HG02588 (cell line): ENCODE measurements at regions not wholly inside any gene's neighbourhood (a gene's known extent, or its start where the extent isn't known, plus 50 kb on each side); places are given as distances from the start of the nearest gene placed in this dataset.

ENCODE experiments used
- ATAC-seq: cut with Tn5 transposase; IDR thresholded peaks from one replicate; pipeline ENCODE4 v1.9.1; 2021; ENCODE audit warnings: mild to moderate bottlenecking, moderate library complexity; ENCODE audit not compliant: unreplicated experiment

DNA sequence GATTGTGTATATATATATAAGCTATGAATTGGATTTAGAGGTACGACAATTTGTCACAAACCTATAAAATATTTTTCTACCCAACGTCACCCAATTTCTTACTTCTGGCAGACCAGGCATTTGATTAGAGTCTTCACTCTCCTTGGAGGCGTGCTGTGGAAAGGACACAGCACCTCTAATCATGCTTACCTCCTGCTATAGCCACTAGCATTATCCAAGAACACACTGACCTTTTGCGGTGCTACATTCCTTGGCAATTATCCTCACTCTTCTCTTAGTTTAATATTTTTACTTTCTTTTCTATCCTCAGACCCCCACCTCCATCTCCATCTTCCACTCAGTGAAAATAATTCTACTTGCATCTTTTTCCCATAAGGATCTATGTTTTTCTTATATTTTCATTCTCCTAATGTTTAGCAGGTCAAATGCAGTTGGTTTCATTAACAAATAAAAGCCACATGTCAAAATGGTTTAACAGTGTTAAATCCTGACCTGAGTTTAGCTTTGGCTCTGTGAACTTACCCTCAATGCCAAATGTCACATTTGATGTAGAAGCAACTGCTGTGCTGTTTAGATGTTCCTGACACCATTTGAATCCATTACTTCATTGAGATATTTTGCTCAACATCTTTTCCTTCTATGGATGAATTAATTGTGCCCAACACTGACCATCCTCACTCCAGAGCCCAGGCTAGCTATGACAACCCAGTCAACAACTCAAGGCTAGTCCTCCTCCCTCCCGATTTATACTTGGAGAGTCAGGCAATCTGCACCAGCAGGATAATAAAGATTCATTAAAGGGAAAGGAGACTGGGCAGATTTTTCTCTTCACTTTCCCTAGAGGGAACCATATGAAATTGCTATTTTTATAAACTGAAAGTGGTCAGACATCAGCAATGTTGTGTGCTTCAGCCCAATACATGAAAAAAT is 240.5 kb downstream of the MREG start:
- ATAC-seq: no peak

DNA sequence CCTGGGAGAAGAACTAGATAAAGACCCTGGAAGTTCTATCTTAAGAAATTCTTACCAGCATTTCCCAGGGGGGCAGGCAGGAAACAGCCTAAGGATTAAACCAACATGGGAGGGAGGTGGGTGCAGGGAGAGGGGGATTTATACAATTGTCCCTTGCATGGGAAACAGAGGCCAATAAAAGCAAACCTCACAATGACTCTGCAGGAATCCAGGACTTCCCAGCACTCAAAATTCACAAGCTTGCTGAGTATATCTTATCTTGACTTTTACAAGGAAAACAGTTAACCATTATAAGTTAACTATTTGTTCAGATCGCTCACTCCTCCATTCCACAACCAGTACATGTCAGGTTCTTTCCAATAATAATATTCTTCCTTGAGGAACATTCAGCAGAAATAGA is 241.3 kb downstream of the MREG start:
- no peak for ATAC-seq

DNA sequence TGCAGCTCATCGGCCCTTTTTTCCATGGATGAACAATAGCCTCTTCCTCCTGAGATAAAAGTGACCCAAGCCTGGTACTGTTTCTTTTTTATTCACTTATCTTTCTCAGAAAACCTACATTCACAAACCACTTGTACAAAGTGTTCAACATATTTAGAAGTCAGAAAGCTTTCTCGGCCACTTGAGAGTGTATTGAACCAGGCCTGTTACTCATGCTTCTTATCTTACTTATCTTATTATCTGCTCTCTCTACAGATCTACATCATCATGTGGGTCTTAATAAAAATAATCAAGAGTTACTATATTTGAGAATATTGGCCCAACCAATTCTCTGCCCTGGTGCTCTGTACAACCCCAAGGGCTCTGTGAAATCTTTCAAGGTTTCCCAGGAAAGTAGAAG is 242.1 kb downstream of the MREG start:
- ATAC-seq: no peak

DNA sequence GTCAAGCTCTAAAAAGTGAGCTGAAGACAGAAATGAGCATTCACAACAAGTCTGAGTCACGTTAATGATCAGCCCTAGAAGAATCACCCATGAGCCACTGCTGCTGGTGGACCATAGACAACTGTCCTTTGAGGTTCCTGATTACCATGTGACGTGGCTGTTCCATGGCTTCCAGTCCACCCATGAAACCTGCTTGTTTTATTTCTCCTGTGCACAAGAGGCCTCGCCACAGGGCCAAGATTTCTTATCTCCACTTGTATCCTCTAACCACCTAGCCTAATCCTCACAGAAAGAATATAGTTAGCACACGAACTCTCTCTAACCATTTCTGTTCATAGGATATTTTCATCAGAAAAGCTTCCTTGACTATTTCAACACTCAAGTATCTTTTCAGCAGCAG is 242.7 kb downstream of the MREG start:
- no peak for ATAC-seq

DNA sequence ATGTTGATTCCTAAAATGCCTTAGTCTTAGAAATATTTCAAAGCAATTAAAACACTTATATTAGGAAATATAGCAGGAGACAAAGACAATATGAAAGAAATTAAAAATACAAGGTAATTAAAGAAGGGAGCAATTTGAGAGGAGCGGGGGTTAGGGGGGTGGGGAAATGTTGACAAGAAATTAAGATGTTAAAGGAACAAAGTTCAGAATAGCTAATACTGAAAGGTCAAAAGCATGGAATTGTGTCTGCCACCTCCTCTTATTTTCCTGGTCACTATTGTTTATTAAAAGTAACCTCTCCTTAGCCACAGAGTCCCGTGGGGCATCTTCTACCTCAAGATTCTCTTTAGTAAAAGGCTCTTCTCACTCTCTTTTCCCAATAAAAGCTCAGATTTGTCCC is 244.1 kb downstream of the MREG start:
- ATAC-seq: no peak

DNA sequence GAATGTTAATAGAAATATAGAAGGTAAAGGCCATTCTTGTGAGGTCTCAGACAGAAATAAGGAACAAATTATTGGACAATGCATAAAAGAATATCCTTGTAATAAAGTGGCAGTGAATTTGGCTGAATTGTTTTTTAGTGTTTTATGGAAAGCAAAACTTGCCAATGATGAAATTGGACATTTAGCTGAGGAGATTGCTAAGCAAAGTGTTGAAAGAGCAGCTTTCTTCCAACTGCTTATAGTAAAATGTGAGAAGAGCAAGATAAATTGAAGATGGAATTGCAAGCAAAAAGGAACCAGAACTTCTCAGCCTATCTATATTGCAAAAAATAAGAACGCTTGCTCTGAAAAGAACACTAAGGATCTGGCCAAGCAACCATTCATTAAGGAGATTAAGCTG is 245.7 kb downstream of the MREG start:
- ATAC-seq: no peak

DNA sequence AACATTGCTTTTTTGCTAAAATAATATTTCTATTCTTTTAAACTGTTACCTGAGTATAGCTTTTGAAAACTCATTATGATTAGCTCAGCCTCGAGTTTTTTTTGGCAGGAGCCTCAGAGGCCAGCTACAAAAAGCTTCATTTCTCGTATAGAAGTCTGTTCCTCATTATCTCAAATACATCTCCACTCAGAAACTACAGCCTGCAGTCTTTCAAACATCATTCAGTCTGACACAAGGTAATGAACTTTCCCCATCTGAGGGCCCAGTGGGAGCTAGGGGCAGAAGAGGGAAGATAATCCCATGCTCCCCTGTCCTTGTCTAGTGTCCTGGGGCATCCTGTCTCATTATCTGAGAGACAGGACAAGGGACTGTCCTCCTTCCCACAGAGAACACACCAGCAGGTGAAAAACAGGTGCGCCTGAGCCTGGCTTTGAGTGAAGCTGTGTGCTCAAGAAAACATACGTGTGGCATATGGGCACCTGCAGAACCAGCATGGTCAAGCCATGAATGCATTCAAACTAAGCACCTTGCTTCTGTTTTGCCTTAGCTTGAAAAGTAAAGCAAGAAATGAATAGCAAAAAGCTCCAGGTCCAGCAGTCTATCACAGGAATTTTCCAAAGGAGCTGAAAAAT is 247.5 kb downstream of the MREG start:
- no peak for ATAC-seq

DNA sequence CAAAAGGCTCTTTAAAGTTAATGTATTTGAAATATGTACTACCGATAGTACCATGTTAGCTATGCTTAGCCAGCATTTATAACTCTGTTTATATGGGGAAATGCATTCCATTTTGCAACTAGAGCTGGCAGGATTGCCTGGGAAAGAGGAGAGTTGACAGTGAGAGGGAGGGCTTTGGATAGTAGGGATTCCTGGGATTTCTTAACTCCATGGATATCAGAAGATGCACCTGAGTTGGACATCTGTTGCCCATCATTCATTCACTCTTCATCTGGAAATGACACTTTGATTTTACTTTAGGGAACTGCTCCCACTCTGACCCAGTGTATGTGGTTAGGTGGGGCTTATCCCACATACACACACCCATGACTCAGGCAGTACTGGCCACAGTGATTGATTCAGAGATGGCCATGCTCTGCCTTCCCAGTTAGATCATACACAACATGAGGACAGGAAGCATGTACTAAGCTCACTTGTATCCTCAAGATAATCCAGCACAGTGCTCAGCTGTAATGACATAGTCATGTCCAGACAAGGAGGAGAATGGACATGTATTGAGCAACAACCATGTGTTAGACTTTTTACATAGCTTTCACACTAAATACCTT is 248.8 kb downstream of the MREG start:
- no peak for ATAC-seq

DNA sequence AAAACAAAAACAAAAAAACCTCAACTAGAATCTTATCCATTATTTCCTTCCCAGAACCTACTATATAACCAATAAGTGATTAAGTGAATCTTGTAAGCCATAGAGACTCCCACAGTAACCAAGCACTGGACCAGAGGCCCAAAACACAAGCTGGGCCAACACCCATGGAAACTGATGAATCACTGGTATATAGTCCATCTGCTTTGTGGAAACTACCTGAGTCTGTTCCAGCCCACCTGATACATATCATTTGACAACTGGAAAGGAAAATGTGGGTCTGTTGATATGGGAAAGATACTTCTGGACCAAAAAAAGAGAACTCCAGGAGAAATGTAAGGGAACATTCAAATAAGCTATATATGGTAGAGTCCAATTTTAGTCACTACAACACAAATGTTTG is 252.8 kb downstream of the MREG start:
- no peak for ATAC-seq

DNA sequence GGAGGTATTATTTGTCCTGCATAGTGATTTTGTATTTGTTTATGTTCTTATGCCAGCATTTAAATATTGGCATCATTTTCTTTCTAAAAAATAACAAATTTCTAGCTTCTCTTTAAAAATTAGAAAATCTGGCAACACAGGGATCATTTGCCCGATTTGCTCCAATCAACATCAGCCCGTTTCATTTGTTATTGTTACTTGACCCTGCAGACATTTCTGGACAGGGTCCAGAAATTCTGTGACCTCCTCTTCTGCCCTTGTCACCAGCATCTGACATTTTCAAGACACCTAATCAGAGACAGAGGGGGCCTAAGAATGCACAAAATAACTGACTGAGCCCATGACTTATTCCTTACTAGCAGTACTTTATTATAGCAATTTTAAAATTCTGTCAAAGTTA is 253.3 kb downstream of the MREG start:
- no peak for ATAC-seq

DNA sequence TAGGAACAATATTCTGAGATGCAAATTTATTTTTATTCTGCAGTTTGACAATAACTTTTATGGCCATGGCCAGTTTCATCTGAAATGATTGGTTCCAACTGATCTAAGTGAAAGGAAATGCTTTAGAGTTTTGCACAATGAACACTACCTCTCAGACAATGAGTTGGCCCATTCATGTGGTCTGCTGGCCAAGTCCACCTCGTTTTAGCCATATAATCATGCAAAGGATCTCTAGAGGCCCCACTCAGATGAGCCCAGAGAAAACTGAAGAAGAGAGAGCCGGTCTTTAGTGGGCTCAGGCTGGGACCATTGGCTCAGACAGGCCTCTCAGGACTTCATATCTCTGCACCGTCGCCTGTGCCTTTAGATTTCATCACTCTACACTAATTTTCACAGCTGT is 254.7 kb downstream of the MREG start:
- no peak for ATAC-seq

DNA sequence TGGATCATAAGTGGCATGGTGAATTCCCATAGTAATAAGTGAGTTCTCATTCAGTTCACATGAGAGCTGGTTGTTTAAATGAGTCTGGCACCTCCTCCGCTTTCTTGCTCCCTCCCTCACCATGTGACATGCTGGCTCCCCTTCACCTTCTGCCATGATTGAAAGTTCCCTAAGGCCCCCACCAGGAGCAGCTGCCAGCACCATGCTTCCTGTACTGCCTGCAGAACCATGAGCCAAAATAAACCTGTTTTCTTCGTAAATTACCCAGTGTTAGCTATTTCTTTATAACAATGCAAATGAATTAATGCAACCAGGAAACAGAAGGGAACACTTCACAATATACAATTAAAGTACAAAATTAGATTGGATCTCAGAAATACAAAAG is 257.0 kb downstream of the MREG start:
- no peak for ATAC-seq

DNA sequence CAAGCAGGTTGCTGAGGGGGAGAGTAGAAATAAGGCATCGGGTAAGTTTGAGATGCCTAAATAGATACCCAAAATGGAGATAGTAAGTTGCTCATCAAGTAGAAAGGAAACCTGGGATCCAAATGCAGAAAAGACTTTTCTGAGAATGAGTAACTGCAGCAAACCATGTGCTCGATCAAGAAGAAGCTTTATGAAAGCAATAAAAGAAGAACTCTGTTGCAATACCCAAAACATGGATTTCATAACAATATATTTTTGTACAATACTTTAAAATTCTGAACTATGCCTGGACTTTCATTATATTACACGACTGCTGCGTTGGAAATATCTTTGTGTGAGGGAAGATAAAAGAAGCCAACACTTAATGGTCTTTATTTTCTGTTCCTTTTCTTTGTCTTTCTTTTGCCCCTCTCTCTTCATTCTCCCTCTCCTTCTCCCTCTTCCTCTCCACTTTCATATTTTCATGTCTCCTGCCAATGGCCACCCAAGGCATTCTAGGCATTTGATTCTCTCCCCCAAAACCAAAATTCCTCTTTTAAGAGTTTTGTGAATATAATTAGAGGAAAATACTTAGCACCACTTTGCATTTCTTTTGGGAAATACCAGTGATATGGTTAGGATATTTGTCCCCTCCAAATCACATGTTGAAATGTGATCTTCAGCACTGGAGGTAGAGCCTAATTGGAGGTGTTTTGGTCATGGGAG is 257.6 kb downstream of the MREG start:
- no peak for ATAC-seq

DNA sequence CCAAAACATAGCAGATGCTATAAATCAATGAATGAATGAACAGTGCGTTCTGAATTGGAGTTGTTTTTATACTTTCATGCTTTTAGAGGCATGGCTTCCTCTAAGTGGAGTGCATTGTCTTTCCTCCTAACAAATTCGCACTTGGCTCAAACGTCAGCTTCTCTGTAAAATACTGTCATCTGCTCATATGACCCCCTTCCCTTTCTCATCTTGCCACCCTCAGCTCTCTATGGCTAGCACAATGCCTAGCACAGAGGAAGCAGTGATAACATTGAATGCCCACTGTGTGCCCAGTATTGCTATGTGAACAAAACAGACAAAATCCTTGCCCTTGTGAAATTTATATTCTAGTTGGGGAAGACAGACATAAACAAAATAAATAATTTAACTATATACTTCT is 258.8 kb downstream of the MREG start:
- ATAC-seq: no peak

DNA sequence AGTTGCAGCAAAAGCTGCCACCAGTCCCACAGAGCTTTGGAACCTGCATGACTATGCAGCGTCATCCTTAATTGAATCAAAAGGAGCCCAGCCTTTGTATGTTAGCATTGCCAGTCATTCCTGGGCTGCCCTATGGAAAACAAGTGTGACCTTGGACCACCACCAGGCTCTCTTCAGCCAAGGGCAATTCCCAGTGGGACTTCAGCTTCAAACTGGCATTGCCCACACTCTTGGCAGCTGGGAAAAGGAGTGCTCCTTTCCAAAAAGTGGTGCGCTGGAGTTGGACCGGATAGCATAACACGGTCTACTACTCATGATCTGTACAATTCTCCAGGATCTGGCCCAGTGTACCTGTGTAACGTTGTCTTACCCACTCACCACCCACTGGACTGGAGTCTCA is 259.5 kb downstream of the MREG start:
- no peak for ATAC-seq

DNA sequence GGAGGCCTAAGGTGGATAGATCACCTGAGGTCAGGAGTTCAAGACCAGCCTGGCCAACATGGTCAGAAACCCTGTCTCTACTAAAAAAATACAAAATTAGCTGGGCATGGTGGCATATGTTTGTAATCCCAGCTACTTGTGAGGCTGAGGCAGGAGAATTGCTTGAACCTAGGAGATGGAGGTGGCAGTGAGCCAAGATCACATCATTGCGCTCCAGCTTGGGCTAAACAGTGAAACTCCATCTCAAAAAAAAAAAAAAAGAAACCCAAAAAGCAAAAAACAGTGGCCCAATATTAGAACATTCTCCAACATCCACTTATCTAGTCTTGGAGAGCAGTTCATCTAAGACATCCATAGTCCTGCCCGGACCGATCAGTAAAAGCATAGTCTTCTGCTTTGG is 260.4 kb downstream of the MREG start:
- no peak for ATAC-seq

DNA sequence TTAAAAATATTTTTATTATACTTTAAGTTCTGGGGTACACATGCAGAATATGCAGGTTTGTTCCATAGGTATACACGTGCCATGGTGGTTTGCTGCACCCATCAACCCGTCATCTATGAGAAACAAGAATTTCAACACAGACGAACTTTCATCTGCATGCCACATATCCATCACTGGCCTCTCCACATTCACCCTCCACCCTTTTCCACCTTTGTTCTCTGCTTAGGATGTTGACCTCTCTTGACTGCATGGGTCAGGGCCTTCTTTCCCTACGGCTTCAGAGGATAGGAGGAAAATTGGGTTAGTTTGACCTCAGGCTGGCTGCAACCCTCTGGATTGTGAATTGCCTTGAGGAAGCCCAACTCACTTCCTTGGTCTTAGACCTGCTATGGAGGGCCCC is 260.9 kb downstream of the MREG start:
- no peak for ATAC-seq

DNA sequence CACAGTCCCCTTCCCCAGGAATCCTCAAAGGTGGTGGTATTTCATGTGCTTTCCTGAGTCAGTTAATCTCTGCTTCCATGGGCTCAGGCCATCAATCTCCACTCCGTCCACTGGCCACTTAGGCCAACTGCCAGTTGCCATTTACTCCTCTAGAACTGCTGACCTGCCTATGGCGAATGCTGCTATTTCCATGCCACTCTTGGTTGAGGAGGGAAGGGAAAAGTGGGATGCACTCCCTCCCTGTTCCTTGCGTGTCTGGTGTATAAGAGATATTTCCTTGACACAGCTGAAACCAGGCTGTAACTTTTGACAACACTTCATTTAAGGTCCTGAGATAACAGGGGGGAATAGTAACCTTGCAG is 261.5 kb downstream of the MREG start:
- ATAC-seq: no peak

DNA sequence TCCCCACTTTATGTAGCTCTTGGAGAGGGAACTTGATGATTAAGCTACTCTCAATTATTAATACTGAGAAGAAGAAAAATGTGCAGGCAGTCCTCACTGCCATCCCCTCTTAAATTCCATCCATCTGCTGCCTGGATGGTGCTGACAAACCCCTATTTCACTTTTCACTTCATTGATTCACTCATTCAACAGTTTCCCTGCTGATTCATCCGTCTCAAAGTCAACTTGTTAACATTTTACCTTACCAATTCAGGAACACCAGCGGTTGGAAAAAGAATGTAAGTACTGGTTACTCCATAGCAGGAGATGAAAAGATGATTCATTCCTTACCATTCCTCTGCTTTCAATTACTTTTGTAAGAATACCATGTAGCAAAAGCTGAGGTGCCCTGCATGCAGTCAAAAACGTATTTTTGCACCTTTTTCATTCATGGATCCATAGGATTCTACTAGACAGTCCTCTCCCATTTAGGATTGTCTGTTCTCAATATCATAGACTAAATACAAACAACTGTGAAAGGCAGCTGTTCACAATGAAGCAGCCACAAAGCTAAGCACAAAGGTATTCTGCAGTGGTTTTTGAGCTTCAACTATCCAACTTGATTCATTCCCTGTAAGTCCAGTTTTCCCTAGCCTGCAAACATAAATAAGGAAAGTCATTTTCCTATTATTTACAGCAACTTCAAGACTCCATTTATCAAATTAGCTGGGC is 262.0 kb downstream of the MREG start:
- ATAC-seq: no peak

DNA sequence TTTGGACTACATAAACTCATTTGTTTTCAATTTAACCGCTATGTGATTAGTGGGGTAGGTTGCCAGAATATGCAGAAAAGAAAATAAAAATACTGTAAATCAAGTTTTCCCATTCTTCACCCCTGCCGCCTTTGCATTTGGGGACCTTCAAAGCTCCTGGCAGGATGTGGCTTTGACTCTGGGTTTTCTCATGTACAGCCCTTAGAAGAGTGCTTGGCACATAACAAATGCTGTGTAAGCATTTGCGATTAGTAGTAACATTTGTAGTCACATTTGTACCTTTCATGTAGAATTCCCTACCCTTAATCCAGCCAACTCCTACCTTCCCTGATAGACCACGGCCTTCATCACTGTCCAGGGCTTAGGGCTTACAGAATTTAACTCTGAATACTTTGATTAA is 262.6 kb downstream of the MREG start:
- ATAC-seq: no peak
